ENCODE measurements at regions not wholly inside any gene's neighbourhood (a gene's known extent, or its start where the extent isn't known, plus 50 kb on each side); places are given as distances from the start of the nearest gene placed in this dataset.

GRCh38 chr22:48559647-48560388 lies 1267.9 kb downstream of the BRD1 start:
- in situ Hi-C loops (cut with MboI; ENCODE audit: low sequenced_read_pairs): no loop called here
- no peak for DNase-seq (ENCODE audit: low spot score in 2 of 2)
- no peaks in the 10 kb centered on the region for H3K36me3 ChIP-seq (replicated peaks)
- no peak overlapping the region for H3K4me3 ChIP-seq
- H3K27me3 ChIP-seq (ENCODE audit: low read depth): no peaks in the 10 kb centered on the region
- H3K9me3 ChIP-seq: no peaks in the 10 kb centered on the region
- no peaks in the 10 kb centered on the region for H3K4me1 ChIP-seq

- Histone ChIP-seq H3K27me3 (ENCODE audit: low read depth) (no peaks in the 10 kb centered on the region), H3K36me3 (replicated peaks) (no peaks in the 10 kb centered on the region), H3K4me3 (no peak overlapping the region), H3K9me3 (no peaks in the 10 kb centered on the region), H3K4me1 (no peaks in the 10 kb centered on the region)
- DNase-seq (ENCODE audit: low spot score in 2 of 2): no peak
- in situ Hi-C loops (cut with MboI; ENCODE audit: low sequenced_read_pairs): no loop called here
These were observed 1268.9 kb downstream of the BRD1 start for GRCh38 chr22:48558606-48559402.

- no peaks in the 10 kb centered on the region for H3K9me3 ChIP-seq
- no peaks in the 10 kb centered on the region for H3K4me1 ChIP-seq
- no peak for DNase-seq (ENCODE audit: low spot score in 2 of 2)
- no peak overlapping the region for H3K4me3 ChIP-seq
- in situ Hi-C loops (cut with MboI; ENCODE audit: low sequenced_read_pairs): no loop called here
- no peaks in the 10 kb centered on the region for H3K27me3 ChIP-seq (ENCODE audit: low read depth)
- no peaks in the 10 kb centered on the region for H3K36me3 ChIP-seq (replicated peaks)
These were observed 1269.7 kb downstream of the BRD1 start for GRCh38 chr22:48558016-48558415.

GRCh38 chr22:48557473-48557872 lies 1270.2 kb downstream of the BRD1 start:
- H3K27me3 ChIP-seq (ENCODE audit: low read depth): no peaks in the 10 kb centered on the region

GRCh38 chr22:48556751-48557150 lies 1270.9 kb downstream of the BRD1 start:
- no peak for DNase-seq (ENCODE audit: low spot score in 2 of 2)
- in situ Hi-C loops (cut with MboI; ENCODE audit: low sequenced_read_pairs): no loop called here
- H3K9me3 ChIP-seq: no peaks in the 10 kb centered on the region

More at GRCh38 chr22:48557473-48557872, 1270.2 kb downstream of the BRD1 start:
- no peak overlapping the region for H3K4me3 ChIP-seq
- DNase-seq (ENCODE audit: low spot score in 2 of 2): no peak
- in situ Hi-C loops (cut with MboI; ENCODE audit: low sequenced_read_pairs): no loop called here
- no peaks in the 10 kb centered on the region for H3K9me3 ChIP-seq
- H3K36me3 ChIP-seq (replicated peaks): no peaks in the 10 kb centered on the region
- H3K4me1 ChIP-seq: no peaks in the 10 kb centered on the region

GRCh38 chr22:48556222-48556621 lies 1271.5 kb downstream of the BRD1 start:
- DNase-seq (ENCODE audit: low spot score in 2 of 2): no peak
- in situ Hi-C loops (cut with MboI; ENCODE audit: low sequenced_read_pairs): no loop called here
- H3K27me3 ChIP-seq (ENCODE audit: low read depth): no peaks in the 10 kb centered on the region

More at GRCh38 chr22:48556751-48557150, 1270.9 kb downstream of the BRD1 start:
- Histone ChIP-seq H3K4me3 (no peak overlapping the region), H3K4me1 (no peaks in the 10 kb centered on the region), H3K27me3 (ENCODE audit: low read depth) (no peaks in the 10 kb centered on the region), H3K36me3 (replicated peaks) (no peaks in the 10 kb centered on the region)

GRCh38 chr22:48555606-48556005 lies 1272.1 kb downstream of the BRD1 start:
- H3K4me1 ChIP-seq: no peaks in the 10 kb centered on the region
- in situ Hi-C loops (cut with MboI; ENCODE audit: low sequenced_read_pairs): no loop called here
- no peak overlapping the region for H3K4me3 ChIP-seq
- H3K27me3 ChIP-seq (ENCODE audit: low read depth): no peaks in the 10 kb centered on the region
- H3K36me3 ChIP-seq (replicated peaks): no peaks in the 10 kb centered on the region
- DNase-seq (ENCODE audit: low spot score in 2 of 2): no peak
- H3K9me3 ChIP-seq: no peaks in the 10 kb centered on the region

More at GRCh38 chr22:48556222-48556621, 1271.5 kb downstream of the BRD1 start:
- Histone ChIP-seq H3K9me3 (no peaks in the 10 kb centered on the region), H3K4me3 (no peak overlapping the region), H3K4me1 (no peaks in the 10 kb centered on the region), H3K36me3 (replicated peaks) (no peaks in the 10 kb centered on the region)

GRCh38 chr22:48554893-48555572 lies 1272.6 kb downstream of the BRD1 start:
- no peak for DNase-seq (ENCODE audit: low spot score in 2 of 2)
- in situ Hi-C loops (cut with MboI; ENCODE audit: low sequenced_read_pairs): no loop called here
- H3K4me1 ChIP-seq: no peaks in the 10 kb centered on the region
- no peaks in the 10 kb centered on the region for H3K9me3 ChIP-seq
- H3K27me3 ChIP-seq (ENCODE audit: low read depth): no peaks in the 10 kb centered on the region
- H3K4me3 ChIP-seq: no peak overlapping the region
- H3K36me3 ChIP-seq (replicated peaks): no peaks in the 10 kb centered on the region

GRCh38 chr22:48553694-48554308 lies 1273.9 kb downstream of the BRD1 start:
- no peaks in the 10 kb centered on the region for H3K4me1 ChIP-seq
- in situ Hi-C loops (cut with MboI; ENCODE audit: low sequenced_read_pairs): no loop called here
- no peak overlapping the region for H3K4me3 ChIP-seq
- H3K36me3 ChIP-seq (replicated peaks): no peaks in the 10 kb centered on the region
- H3K27me3 ChIP-seq (ENCODE audit: low read depth): no peaks in the 10 kb centered on the region
- no peak for DNase-seq (ENCODE audit: low spot score in 2 of 2)
- no peaks in the 10 kb centered on the region for H3K9me3 ChIP-seq

GRCh38 chr22:48553119-48553518 lies 1274.6 kb downstream of the BRD1 start:
- Histone ChIP-seq H3K4me1 (no peaks in the 10 kb centered on the region), H3K4me3 (no peak overlapping the region), H3K27me3 (ENCODE audit: low read depth) (no peaks in the 10 kb centered on the region), H3K36me3 (replicated peaks) (no peaks in the 10 kb centered on the region), H3K9me3 (no peaks in the 10 kb centered on the region)
- in situ Hi-C loops (cut with MboI; ENCODE audit: low sequenced_read_pairs): no loop called here
- no peak for DNase-seq (ENCODE audit: low spot score in 2 of 2)

- H3K9me3 ChIP-seq: no peaks in the 10 kb centered on the region
- no peaks in the 10 kb centered on the region for H3K4me1 ChIP-seq
- in situ Hi-C loops (cut with MboI; ENCODE audit: low sequenced_read_pairs): no loop called here
- H3K36me3 ChIP-seq (replicated peaks): no peaks in the 10 kb centered on the region
- DNase-seq (ENCODE audit: low spot score in 2 of 2): no peak
- H3K27me3 ChIP-seq (ENCODE audit: low read depth): no peaks in the 10 kb centered on the region
- H3K4me3 ChIP-seq: no peak overlapping the region
These were observed 1275.9 kb downstream of the BRD1 start for GRCh38 chr22:48551716-48552268.

GRCh38 chr22:48551061-48551460 lies 1276.6 kb downstream of the BRD1 start:
- Histone ChIP-seq H3K4me1 (no peaks in the 10 kb centered on the region), H3K36me3 (replicated peaks) (no peaks in the 10 kb centered on the region)

GRCh38 chr22:48548391-48548790 lies 1279.3 kb downstream of the BRD1 start:
- in situ Hi-C loops (cut with MboI; ENCODE audit: low sequenced_read_pairs): no loop called here
- Histone ChIP-seq H3K4me1 (no peaks in the 10 kb centered on the region), H3K36me3 (replicated peaks) (no peaks in the 10 kb centered on the region), H3K9me3 (no peaks in the 10 kb centered on the region), H3K27me3 (ENCODE audit: low read depth) (no peaks in the 10 kb centered on the region), H3K4me3 (no peak overlapping the region)
- DNase-seq (ENCODE audit: low spot score in 2 of 2): no peak

More at GRCh38 chr22:48551061-48551460, 1276.6 kb downstream of the BRD1 start:
- Histone ChIP-seq H3K27me3 (ENCODE audit: low read depth) (no peaks in the 10 kb centered on the region), H3K9me3 (no peaks in the 10 kb centered on the region), H3K4me3 (no peak overlapping the region)
- no peak for DNase-seq (ENCODE audit: low spot score in 2 of 2)
- in situ Hi-C loops (cut with MboI; ENCODE audit: low sequenced_read_pairs): no loop called here
